Loucy (cell line): ENCODE measurements at regions not wholly inside any gene's neighbourhood (a gene's known extent, or its start where the extent isn't known, plus 50 kb on each side); places are given as distances from the start of the nearest gene placed in this dataset.

Source experiments
- H2AFZ ChIP-seq: fragments of 200-600 bp; sonication (generic); 2 replicates; pipeline ENCODE4 v1.6.0; 2016; ENCODE audit warnings: antibody characterized with exemption, mild to moderate bottlenecking, low read length, moderate library complexity
- H3F3A ChIP-seq: fragments of 200-600 bp; 2 replicates; pipeline ENCODE4 v1.6.0; 2016; ENCODE audit warnings: antibody characterized with exemption, low read depth, mild to moderate bottlenecking
- H3K27me3 ChIP-seq: fragments of 200-600 bp; sonication (generic); 2 replicates; pipeline ENCODE4 v1.6.1; 2014; ENCODE audit warnings: low read length, mild to moderate bottlenecking; ENCODE audit not compliant: insufficient read depth, poor library complexity, severe bottlenecking
- H3K36me3 ChIP-seq: fragments of 200-600 bp; sonication (generic); 2 replicates; pipeline ENCODE4 v1.6.1; 2016; ENCODE audit warnings: low read length; ENCODE audit not compliant: insufficient read depth
- H3K4me1 ChIP-seq: fragments of 200-600 bp; sonication (generic); 2 replicates; pipeline ENCODE4 v1.5.1; 2014; ENCODE audit warnings: low read length, mild to moderate bottlenecking; ENCODE audit not compliant: insufficient read depth, poor library complexity, severe bottlenecking
- H3K4me2 ChIP-seq: fragments of 200-600 bp; sonication (generic); 2 replicates; pipeline ENCODE4 v1.6.0; 2014; ENCODE audit warnings: antibody characterized with exemption, low read length, low read depth, mild to moderate bottlenecking; ENCODE audit not compliant: poor library complexity, severe bottlenecking
- H3K4me3 ChIP-seq: fragments of 200-600 bp; sonication (generic); 2 replicates; pipeline ENCODE4 v1.5.1; 2014; ENCODE audit warnings: low read length, mild to moderate bottlenecking, mixed read lengths; ENCODE audit not compliant: poor library complexity, severe bottlenecking
- H3K79me2 ChIP-seq: fragments of 200-600 bp; sonication (generic); 2 replicates; pipeline ENCODE4 v1.6.1; 2014; ENCODE audit warnings: low read length; ENCODE audit not compliant: insufficient read depth
- H3K9ac ChIP-seq: fragments of 200-600 bp; sonication (generic); 2 replicates; pipeline ENCODE4 v1.6.0; 2014; ENCODE audit warnings: mild to moderate bottlenecking, low read depth, low read length, moderate library complexity; ENCODE audit not compliant: poor library complexity, severe bottlenecking
- H3K9me2 ChIP-seq: fragments of 200-600 bp; sonication (generic); replicated peaks from 2 replicates; pipeline ENCODE4 v1.6.1; 2016; ENCODE audit warnings: low read depth, low read length, mixed read lengths
- H3K9me3 ChIP-seq: fragments of 200-600 bp; sonication (generic); 2 replicates; pipeline ENCODE4 v1.6.1; 2014; ENCODE audit warnings: mild to moderate bottlenecking, antibody characterized with exemption, low read length, low read depth; ENCODE audit not compliant: insufficient read depth
- H4K20me1 ChIP-seq: fragments of 200-600 bp; sonication (generic); 2 replicates; pipeline ENCODE4 v1.6.0; 2014; ENCODE audit warnings: antibody characterized with exemption, low read length, mild to moderate bottlenecking; ENCODE audit not compliant: insufficient read depth, poor library complexity, severe bottlenecking
- EZH2phosphoT487 ChIP-seq: fragments of 200-600 bp; IDR thresholded peaks from 2 replicates; pipeline ENCODE4 v1.6.1; 2018; ENCODE audit warnings: antibody characterized with exemption, mild to moderate bottlenecking, moderate library complexity, borderline replicate concordance
- TF ChIP-seq, protein P1 (sequence below): fragments of 200-600 bp; sonication (generic); conservative IDR thresholded peaks from 2 replicates; pipeline ENCODE4 v1.5.1; 2014; ENCODE audit warnings: mild to moderate bottlenecking, antibody characterized with exemption, low read length

DNA sequence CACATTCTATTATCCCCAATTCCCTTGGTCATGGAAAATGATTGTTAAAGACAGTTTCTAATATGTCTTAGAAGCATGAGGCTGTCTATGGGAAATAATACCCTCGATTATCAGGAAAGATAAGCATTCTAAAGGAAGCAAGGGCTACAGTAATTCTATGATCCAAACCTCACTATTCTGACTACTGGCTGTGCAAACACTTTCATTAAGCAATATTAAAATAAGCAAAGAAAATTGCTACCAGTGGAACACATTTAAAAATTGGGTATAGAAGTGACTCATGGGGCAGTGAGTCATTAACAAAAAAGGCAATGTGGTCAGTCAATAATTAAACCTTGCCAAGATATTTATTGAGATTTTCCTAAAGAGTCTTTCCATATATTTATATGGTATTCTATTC lies 1415.2 kb upstream of the TENM4 start:
- Histone ChIP-seq H4K20me1 (no peaks in the 10 kb centered on the region), H2AFZ (no peak overlapping the region), H3K4me1 (no peaks in the 10 kb centered on the region), H3K27me3 (no peaks in the 10 kb centered on the region), H3K4me3 (no peak overlapping the region), H3K36me3 (no peaks in the 10 kb centered on the region), H3K9me3 (no peaks in the 10 kb centered on the region), H3K9ac (no peak overlapping the region), H3K9me2 (no peaks in the 10 kb centered on the region), H3K4me2 (no peak overlapping the region), H3K79me2 (no peaks in the 10 kb centered on the region), H3F3A (no peaks in the 10 kb centered on the region)
- TF ChIP-seq, protein P1, sequence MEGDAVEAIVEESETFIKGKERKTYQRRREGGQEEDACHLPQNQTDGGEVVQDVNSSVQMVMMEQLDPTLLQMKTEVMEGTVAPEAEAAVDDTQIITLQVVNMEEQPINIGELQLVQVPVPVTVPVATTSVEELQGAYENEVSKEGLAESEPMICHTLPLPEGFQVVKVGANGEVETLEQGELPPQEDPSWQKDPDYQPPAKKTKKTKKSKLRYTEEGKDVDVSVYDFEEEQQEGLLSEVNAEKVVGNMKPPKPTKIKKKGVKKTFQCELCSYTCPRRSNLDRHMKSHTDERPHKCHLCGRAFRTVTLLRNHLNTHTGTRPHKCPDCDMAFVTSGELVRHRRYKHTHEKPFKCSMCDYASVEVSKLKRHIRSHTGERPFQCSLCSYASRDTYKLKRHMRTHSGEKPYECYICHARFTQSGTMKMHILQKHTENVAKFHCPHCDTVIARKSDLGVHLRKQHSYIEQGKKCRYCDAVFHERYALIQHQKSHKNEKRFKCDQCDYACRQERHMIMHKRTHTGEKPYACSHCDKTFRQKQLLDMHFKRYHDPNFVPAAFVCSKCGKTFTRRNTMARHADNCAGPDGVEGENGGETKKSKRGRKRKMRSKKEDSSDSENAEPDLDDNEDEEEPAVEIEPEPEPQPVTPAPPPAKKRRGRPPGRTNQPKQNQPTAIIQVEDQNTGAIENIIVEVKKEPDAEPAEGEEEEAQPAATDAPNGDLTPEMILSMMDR: no peak
- no peak for TF ChIP-seq EZH2phosphoT487

DNA sequence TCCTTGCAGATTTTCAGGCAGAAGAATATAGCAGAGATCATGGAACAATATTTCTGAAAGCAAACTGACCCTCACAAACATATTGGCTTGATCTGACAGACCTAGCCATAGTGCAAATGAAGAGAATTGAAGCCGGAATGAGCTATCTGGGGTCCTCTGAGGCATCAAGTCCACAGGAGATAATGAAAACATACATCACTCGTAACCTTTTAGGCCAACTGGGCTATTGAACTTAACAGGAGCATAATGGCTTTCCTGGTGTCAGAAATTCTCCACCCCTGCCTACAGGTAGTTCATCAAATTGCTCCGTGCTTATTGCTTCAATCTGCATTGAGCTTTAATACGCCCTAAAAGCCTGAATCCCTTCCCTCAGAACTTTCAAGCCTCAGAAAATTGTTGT lies 1414.6 kb upstream of the TENM4 start:
- TF ChIP-seq, protein P1: no peak
- TF ChIP-seq EZH2phosphoT487: no peak
- Histone ChIP-seq H2AFZ (no peak overlapping the region), H3K36me3 (no peaks in the 10 kb centered on the region), H3K4me1 (no peaks in the 10 kb centered on the region), H3K9me2 (no peaks in the 10 kb centered on the region), H3K9ac (no peak overlapping the region), H3K9me3 (no peaks in the 10 kb centered on the region), H3K79me2 (no peaks in the 10 kb centered on the region), H3K4me3 (no peak overlapping the region), H3K27me3 (no peaks in the 10 kb centered on the region), H3F3A (no peaks in the 10 kb centered on the region), H3K4me2 (no peak overlapping the region), H4K20me1 (no peaks in the 10 kb centered on the region)

DNA sequence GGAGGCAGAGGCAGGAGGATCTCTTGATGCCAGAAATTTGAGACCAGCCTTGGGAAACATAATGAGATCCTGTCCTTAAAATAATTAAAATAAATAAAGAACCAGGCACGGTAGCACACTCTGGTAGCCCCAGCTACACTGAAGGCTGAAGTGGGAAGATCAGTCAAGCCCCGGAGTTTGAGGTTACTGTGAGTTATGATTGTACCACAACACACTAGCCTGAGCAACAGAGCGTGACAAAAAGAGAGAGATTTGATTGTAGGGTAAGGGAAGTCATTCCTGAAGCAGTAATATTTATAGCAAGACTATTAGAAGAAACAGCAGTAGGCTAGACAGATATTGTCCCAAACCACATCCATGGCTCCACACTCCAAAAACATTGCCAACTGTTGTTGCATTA lies 1408.4 kb upstream of the TENM4 start:
- Histone ChIP-seq H3K9ac (no peak overlapping the region), H3K36me3 (no peaks in the 10 kb centered on the region), H4K20me1 (no peaks in the 10 kb centered on the region), H3K27me3 (no peaks in the 10 kb centered on the region), H3K4me1 (no peaks in the 10 kb centered on the region), H3K79me2 (no peaks in the 10 kb centered on the region), H3K9me3 (no peaks in the 10 kb centered on the region), H3K4me3 (no peak overlapping the region), H3K4me2 (no peak overlapping the region), H3F3A (no peaks in the 10 kb centered on the region), H3K9me2 (no peaks in the 10 kb centered on the region), H2AFZ (no peak overlapping the region)
- no peak for TF ChIP-seq EZH2phosphoT487
- TF ChIP-seq, protein P1: no peak
